GM12878 (cell line): ENCODE measurements at regions not wholly inside any gene's neighbourhood (a gene's known extent, or its start where the extent isn't known, plus 50 kb on each side); places are given as distances from the start of the nearest gene placed in this dataset.

Experiments
- ATAC-seq: fragments of 200-7000 bp; cut with Tn5 transposase; 3 replicates; pipeline ENCODE4 v1.9.1; 2020; ENCODE audit warnings: mild to moderate bottlenecking, moderate library complexity
- BruUV-seq: library from RNA; stranded (reverse); fragments of 400-500 nt; replicated peaks from 2 replicates; lab custom pipeline; 2021; lab: Mats Ljungman, UMichigan
- CTCF ChIA-PET: fragments of 300-600 bp; sonication (Branson Sonifier 250); formaldehyde crosslinking; extraction: SDS; loops from one replicate; lab custom pipeline; 2021; ENCODE audit warnings: inconsistent platforms; lab: Yijun Ruan, JAX
- POLR2A ChIA-PET: fragments of 350-600 bp; formaldehyde crosslinking; extraction: SDS; loops from one replicate; lab custom pipeline; 2021; ENCODE audit warnings: inconsistent platforms; lab: Charles Lee
- RAD21 ChIA-PET: fragments of 300-600 bp; sonication (Branson Sonifier 250); formaldehyde crosslinking; loops from one replicate; lab custom pipeline; 2023; ENCODE audit warnings: antibody characterized with exemption; ENCODE audit not compliant: unreplicated experiment; lab: Charles Lee
- SMC1A ChIA-PET: fragments of 300-600 bp; sonication (Branson Sonifier 250); formaldehyde crosslinking; loops from one replicate; lab custom pipeline; 2023; ENCODE audit not compliant: unreplicated experiment, uncharacterized antibody; lab: Charles Lee
- DNase-seq: peaks from one replicate; pipeline ENCODE4 v3.0.0-alpha.2; 2011; ENCODE audit warnings: low read depth, low spot score
- FAIRE-seq: peaks from 3 replicates; lab custom pipeline; 2011; peaks lifted over from hg19 to GRCh38; lab: Jason Lieb, UNC
- H2AFZ ChIP-seq: 2 replicates; pipeline ENCODE4 v1.6.0; 2011; ENCODE audit warnings: low read depth, low read length, control low read depth; ENCODE audit not compliant: control insufficient read depth
- H3K27ac ChIP-seq: 2 replicates; pipeline ENCODE4 v1.5.1; 2011; ENCODE audit warnings: control low read depth; ENCODE audit not compliant: control insufficient read depth, insufficient read depth
- H3K27me3 ChIP-seq, 2 experiments: replicated peaks in 1 of 2; 2 replicates each; pipeline versions ENCODE4 v1.6.0 to v1.6.1; 2011; ENCODE audit warnings: low read length in 1 of 2; ENCODE audit not compliant: control insufficient read depth in 2 of 2, insufficient read depth in 2 of 2
- H3K36me3 ChIP-seq, 2 experiments: 2 replicates each; pipeline ENCODE4 v1.5.1; 2011; ENCODE audit warnings: low read length in 1 of 2; ENCODE audit not compliant: control insufficient read depth in 2 of 2, insufficient read depth in 2 of 2
- H3K4me1 ChIP-seq: 2 replicates; pipeline ENCODE4 v1.6.1; 2011; ENCODE audit warnings: mild to moderate bottlenecking, low read length, moderate library complexity, mixed read lengths; ENCODE audit not compliant: control insufficient read depth, insufficient read depth
- H3K4me2 ChIP-seq: 2 replicates; pipeline ENCODE4 v1.6.0; 2011; ENCODE audit warnings: control low read depth; ENCODE audit not compliant: control insufficient read depth, insufficient read depth
- H3K4me3 ChIP-seq: fragments of 200-600 bp; sonication (generic); 2 replicates; pipeline ENCODE4 v1.5.1; 2016
- H3K79me2 ChIP-seq: 2 replicates; pipeline ENCODE4 v1.6.0; 2011; ENCODE audit warnings: low read length; ENCODE audit not compliant: control insufficient read depth, insufficient read depth
- H3K9ac ChIP-seq: 2 replicates; pipeline ENCODE4 v1.8.0; 2011; ENCODE audit warnings: low read length, control low read depth, mixed read lengths; ENCODE audit not compliant: control insufficient read depth, insufficient read depth
- H3K9me3 ChIP-seq: replicated peaks from 3 replicates; pipeline ENCODE4 v1.5.1; 2011; ENCODE audit warnings: mild to moderate bottlenecking, low read length; ENCODE audit not compliant: control insufficient read depth, insufficient read depth
- H4K20me1 ChIP-seq: 2 replicates; pipeline ENCODE4 v1.6.0; 2011; ENCODE audit not compliant: control insufficient read depth, insufficient read depth
- BACH1 ChIP-seq: fragments of 450-650 bp; IDR thresholded peaks from 2 replicates; pipeline ENCODE4 v1.6.1; 2017; ENCODE audit warnings: mild to moderate bottlenecking, borderline replicate concordance
- BMI1 ChIP-seq: fragments of 450-650 bp; IDR thresholded peaks from 2 replicates; pipeline ENCODE4 v1.6.1; 2016; ENCODE audit warnings: mild to moderate bottlenecking, moderate library complexity, borderline replicate concordance
- SIX5 ChIP-seq: IDR thresholded peaks from 2 replicates; pipeline ENCODE4 v1.6.1; 2011; ENCODE audit warnings: mild to moderate bottlenecking, low read depth, low read length, moderate library complexity; ENCODE audit not compliant: severe bottlenecking
- STAT1 ChIP-seq: fragments of 450-650 bp; conservative IDR thresholded peaks from 2 replicates; pipeline ENCODE4 v1.6.1; 2014; ENCODE audit warnings: antibody characterized with exemption, mild to moderate bottlenecking
- ZBTB40 ChIP-seq: fragments of 450-650 bp; IDR thresholded peaks from 2 replicates; pipeline ENCODE4 v1.6.1; 2016; ENCODE audit warnings: mild to moderate bottlenecking, moderate library complexity, borderline replicate concordance
- WGBS: methylation state at CpG from one replicate; pipeline ENCODE4 v1.1.6; 2016; ENCODE audit warnings: low lambda C conversion rate; ENCODE audit not compliant: insufficient replicate concordance, insufficient coverage; ENCODE audit errors: missing lambda C conversion rate; 5-methylcytosine and 5-hydroxymethylcytosine counted together
- in situ Hi-C: fragments of 300-500 bp; cut with MboI; formaldehyde crosslinking; loops from 9 replicates; pipeline ENCODE4 v1.14.3; 2018; ENCODE audit warnings: mixed read lengths
- intact Hi-C: fragments of 100-400 bp; cut with micrococcal nuclease; formaldehyde crosslinking; loops from one replicate; pipeline ENCODE4 v1.14.2; 2022; ENCODE audit not compliant: unreplicated experiment

- no TSS peak for BruUV-seq
- in situ Hi-C loops (no loop called here), intact Hi-C loops (no loop called here)
- H3K4me1 ChIP-seq: no peaks in the 10 kb centered on the region
- H3K36me3 ChIP-seq: no peaks in the 10 kb centered on the region
- ChIA-PET RAD21 (no interaction called here), SMC1A (no interaction called here), CTCF (interaction anchor here (1.0 kb wide), 1 partner anchor 31 kb away, joined by 4 read pairs; no protein-coding TSS in a partner anchor), POLR2A (no interaction called here)
- no peaks in the 10 kb centered on the region for H4K20me1 ChIP-seq
- no peak overlapping the region for H3K4me2 ChIP-seq
- H3K27me3 ChIP-seq: no peaks in the 10 kb centered on the region
- H3K27ac ChIP-seq: no peak overlapping the region
- ATAC-seq (no peak), FAIRE-seq (no peak), DNase-seq (no peak)
- TF ChIP-seq BMI1 (no peak), ZBTB40 (no peak), STAT1 (no peak), BACH1 (no peak), SIX5 (no peak)
- H3K79me2 ChIP-seq: no peaks in the 10 kb centered on the region
- no peaks in the 10 kb centered on the region for H3K9me3 ChIP-seq
- 11% methylated on average over 2 of the region's 2 CpGs for WGBS
- no peak overlapping the region for H3K9ac ChIP-seq
- H3K4me3 ChIP-seq: no peak overlapping the region
- no peak overlapping the region for H2AFZ ChIP-seq
Observed at GRCh38 chr5:114179134-114179533, 182.7 kb upstream of the KCNN2 start.
